NCI-H1092 (cell line): ENCODE measurements at regions not wholly inside any gene's neighbourhood (a gene's known extent, or its start where the extent isn't known, plus 50 kb on each side); places are given as distances from the start of the nearest gene placed in this dataset.
A peak's percentile ranks its signal among the peaks of the same experiment; 100 is the strongest.

Experiments
- DNase-seq: peaks from one replicate; lab custom pipeline; 2025; lab: John Stamatoyannopoulos, UW

GRCh38 chr14:98754343-98755020, 517.5 kb downstream of the BCL11B start:
- DNase-seq, result no peak

- no peak for DNase-seq
Observed at GRCh38 chr14:98756749-98757148, 515.2 kb downstream of the BCL11B start.

- no peak for DNase-seq
Observed at GRCh38 chr14:98758440-98758839, 513.6 kb downstream of the BCL11B start.

GRCh38 chr14:98761993-98762392, 510.0 kb downstream of the BCL11B start:
- DNase-seq, result no peak

- DNase-seq, result no peak
Observed at GRCh38 chr14:98766818-98767217, 505.2 kb downstream of the BCL11B start.

GRCh38 chr14:98769326-98769725, 502.7 kb downstream of the BCL11B start:
- DNase-seq, result no peak

- DNase-seq, result no peak
Observed at GRCh38 chr14:98770151-98770550, 501.8 kb downstream of the BCL11B start.

GRCh38 chr14:98773814-98774213, 498.2 kb downstream of the BCL11B start:
- no peak for DNase-seq

GRCh38 chr14:98775892-98776291, 496.1 kb downstream of the BCL11B start:
- no peak for DNase-seq

GRCh38 chr14:98782062-98782461, 489.9 kb downstream of the BCL11B start:
- DNase-seq, result no peak

- DNase-seq, result no peak
Observed at GRCh38 chr14:98785578-98785977, 486.4 kb downstream of the BCL11B start.

GRCh38 chr14:98786456-98786855, 485.5 kb downstream of the BCL11B start:
- no peak for DNase-seq

GRCh38 chr14:98791661-98792060, 480.3 kb downstream of the BCL11B start:
- DNase-seq, result no peak

- no peak for DNase-seq
Observed at GRCh38 chr14:98792171-98792570, 479.8 kb downstream of the BCL11B start.

- DNase-seq, result peak; percentile 38
Observed at GRCh38 chr14:98798099-98798498, 473.9 kb downstream of the BCL11B start.

- DNase-seq, result no peak
Observed at GRCh38 chr14:98799891-98800290, 472.1 kb downstream of the BCL11B start.

GRCh38 chr14:98802044-98802443, 470.0 kb downstream of the BCL11B start:
- DNase-seq, result no peak

GRCh38 chr14:98803196-98803595, 468.8 kb downstream of the BCL11B start:
- no peak for DNase-seq

- no peak for DNase-seq
Observed at GRCh38 chr14:98808494-98809407, 463.2 kb downstream of the BCL11B start.

- no peak for DNase-seq
Observed at GRCh38 chr14:98816195-98816594, 455.8 kb downstream of the BCL11B start.

- DNase-seq, result no peak
Observed at GRCh38 chr14:98816720-98817119, 455.3 kb downstream of the BCL11B start.

- DNase-seq, result peak; percentile 37
Observed at GRCh38 chr14:98819132-98819866, 452.7 kb downstream of the BCL11B start.

- DNase-seq, result no peak
Observed at GRCh38 chr14:98819867-98820206, 452.2 kb downstream of the BCL11B start.
